IPS-15b (cell line): ENCODE measurements at regions not wholly inside any gene's neighbourhood (a gene's known extent, or its start where the extent isn't known, plus 50 kb on each side); places are given as distances from the start of the nearest gene placed in this dataset.

Experiments
- H3K27me3 ChIP-seq: one replicate; pipeline ENCODE4 v1.6.1; 2013; ENCODE audit warnings: low read length; ENCODE audit not compliant: control insufficient read depth, insufficient read depth
- H3K36me3 ChIP-seq: one replicate; pipeline ENCODE4 v1.6.1; 2013; ENCODE audit warnings: low read length; ENCODE audit not compliant: control insufficient read depth, insufficient read depth
- H3K4me1 ChIP-seq: one replicate; pipeline ENCODE4 v1.6.1; 2013; ENCODE audit warnings: mild to moderate bottlenecking, low read length; ENCODE audit not compliant: control insufficient read depth, insufficient read depth
- H3K4me3 ChIP-seq: one replicate; pipeline ENCODE4 v1.5.1; 2013; ENCODE audit warnings: low read depth, low read length
- H3K9ac ChIP-seq: one replicate; pipeline ENCODE4 v1.6.1; 2013; ENCODE audit warnings: low read depth, mild to moderate bottlenecking, low read length
- H3K9me3 ChIP-seq: one replicate; pipeline ENCODE4 v1.6.1; 2013; ENCODE audit warnings: mild to moderate bottlenecking, low read length; ENCODE audit not compliant: control insufficient read depth, insufficient read depth

GRCh38 chr12:132388379-132389015 lies 59.1 kb upstream of the GALNT9 start:
- Histone ChIP-seq H3K9ac (no peak overlapping the region), H3K27me3 (peaks cover 19% of the 10 kb centered on the region), H3K9me3 (no peaks in the 10 kb centered on the region), H3K4me3 (no peak overlapping the region), H3K36me3 (no peaks in the 10 kb centered on the region), H3K4me1 (no peaks in the 10 kb centered on the region)

- Histone ChIP-seq H3K4me1 (no peaks in the 10 kb centered on the region), H3K27me3 (peaks cover 30% of the 10 kb centered on the region), H3K9ac (no peak overlapping the region), H3K9me3 (no peaks in the 10 kb centered on the region), H3K36me3 (no peaks in the 10 kb centered on the region), H3K4me3 (no peak overlapping the region)
These were observed 57.6 kb upstream of the GALNT9 start for GRCh38 chr12:132386926-132387497.

DNA sequence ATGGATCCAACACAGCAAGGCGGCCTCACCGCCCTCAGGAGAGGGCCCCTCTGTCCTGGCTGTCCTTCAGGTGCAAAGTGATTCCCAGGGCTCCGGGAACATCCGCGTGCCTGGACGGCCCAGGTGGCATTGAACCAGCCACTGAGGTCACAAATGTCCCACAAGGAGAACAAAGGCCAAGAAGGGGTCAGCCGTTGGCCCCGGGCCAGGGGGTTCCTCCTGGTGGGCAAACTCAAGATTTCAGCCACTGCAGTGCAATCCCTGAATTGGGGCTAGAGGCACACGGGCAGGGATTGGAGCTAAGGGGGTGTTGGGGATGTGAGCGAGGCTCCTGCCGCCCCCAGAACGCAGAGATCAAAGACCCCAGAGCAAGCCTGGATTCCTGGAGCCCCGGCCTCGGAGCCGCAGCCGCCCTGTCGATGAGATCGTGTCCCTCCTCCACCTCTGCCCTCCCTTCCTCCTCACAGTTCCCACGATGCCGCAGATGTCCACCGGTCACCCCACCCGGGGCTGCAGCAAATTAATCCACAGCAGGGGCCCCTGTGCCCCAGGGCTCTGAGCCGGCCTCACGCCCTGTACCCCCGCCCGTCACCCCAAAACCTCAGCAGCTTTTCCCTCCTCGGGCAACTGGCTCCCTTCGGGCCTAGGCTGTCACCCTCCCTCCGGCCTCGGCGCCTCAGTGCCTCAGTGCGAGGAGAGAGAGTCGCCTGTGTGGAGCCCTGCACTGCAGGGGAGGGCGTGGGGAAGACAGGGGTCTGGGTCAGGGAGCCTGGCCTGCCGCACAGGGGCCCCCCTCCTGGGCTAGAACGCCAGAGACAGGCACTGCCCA lies 56.7 kb upstream of the GALNT9 start:
- Histone ChIP-seq H3K9ac (no peak overlapping the region), H3K4me1 (no peaks in the 10 kb centered on the region), H3K9me3 (no peaks in the 10 kb centered on the region), H3K4me3 (no peak overlapping the region), H3K36me3 (no peaks in the 10 kb centered on the region), H3K27me3 (peaks cover 38% of the 10 kb centered on the region)

DNA sequence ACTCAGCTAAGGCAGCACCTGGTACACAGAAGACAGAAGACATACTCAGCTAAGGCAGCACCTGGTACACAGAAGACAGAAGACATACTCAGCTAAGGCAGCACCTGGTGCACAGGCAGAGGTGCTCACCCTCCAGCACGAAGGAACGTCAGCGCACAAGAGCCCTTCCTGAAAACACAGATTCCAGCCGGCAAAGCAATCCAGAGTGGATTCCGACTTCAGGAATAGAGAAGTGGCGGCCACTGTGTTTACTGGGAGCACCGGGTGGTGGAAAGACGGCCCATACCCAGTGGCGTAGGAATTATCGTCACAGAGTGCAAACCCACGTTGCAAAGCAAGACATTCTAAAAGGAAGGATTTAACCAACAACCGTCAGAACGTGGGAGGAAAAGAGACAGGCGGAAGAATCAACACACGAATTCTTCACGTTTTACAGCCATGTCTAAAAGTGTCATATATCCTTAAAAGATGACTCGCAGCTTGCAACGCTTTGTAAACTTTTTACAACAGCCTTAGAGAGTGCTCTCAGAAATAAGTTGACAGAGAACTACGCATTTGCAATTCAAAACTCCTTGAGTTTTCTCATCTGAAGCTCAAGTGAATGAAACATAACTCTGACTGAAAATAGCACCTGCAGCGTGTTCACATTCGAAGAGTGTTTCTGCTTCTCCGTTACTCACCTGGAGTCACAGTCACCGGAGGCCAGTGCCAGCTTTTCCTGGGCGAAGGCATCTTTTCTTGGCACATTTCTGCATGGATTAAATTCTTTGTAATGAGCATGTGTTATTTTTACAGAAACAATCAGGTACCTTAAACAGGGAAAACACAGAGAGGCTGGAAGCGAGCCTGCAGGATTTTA lies 55.8 kb upstream of the GALNT9 start:
- Histone ChIP-seq H3K9me3 (no peaks in the 10 kb centered on the region), H3K27me3 (peaks cover 47% of the 10 kb centered on the region), H3K9ac (no peak overlapping the region), H3K36me3 (no peaks in the 10 kb centered on the region), H3K4me1 (no peaks in the 10 kb centered on the region), H3K4me3 (no peak overlapping the region)

- no peak overlapping the region for H3K9ac ChIP-seq
- no peak overlapping the region for H3K4me3 ChIP-seq
- peaks cover 57% of the 10 kb centered on the region for H3K27me3 ChIP-seq
- H3K36me3 ChIP-seq, result no peaks in the 10 kb centered on the region
- no peaks in the 10 kb centered on the region for H3K4me1 ChIP-seq
- H3K9me3 ChIP-seq, result no peaks in the 10 kb centered on the region
These were observed 51.3 kb upstream of the GALNT9 start for GRCh38 chr12:132380641-132381040.

DNA sequence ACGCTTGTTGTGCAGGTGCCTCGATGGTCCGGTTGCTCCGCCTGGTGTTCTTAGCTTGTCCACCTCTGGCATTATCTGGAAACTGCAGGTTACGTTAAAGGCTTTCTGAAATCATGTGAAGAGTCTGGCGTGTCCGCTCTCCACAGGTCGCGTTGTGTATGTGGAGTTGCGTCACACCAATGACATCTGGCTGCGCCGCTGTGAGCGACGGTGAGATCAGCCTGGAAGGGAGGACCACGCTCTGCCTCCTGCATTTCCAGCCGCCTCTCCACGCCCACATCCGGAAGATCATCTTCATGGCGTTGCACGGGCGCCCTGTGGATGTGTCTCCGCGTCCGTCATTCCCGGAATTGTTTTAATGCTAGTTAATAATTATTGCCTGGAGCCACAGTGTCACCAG lies 50.6 kb upstream of the GALNT9 start:
- Histone ChIP-seq H3K9ac (no peak overlapping the region), H3K4me1 (no peaks in the 10 kb centered on the region), H3K9me3 (no peaks in the 10 kb centered on the region), H3K4me3 (no peak overlapping the region), H3K27me3 (peaks cover 52% of the 10 kb centered on the region), H3K36me3 (no peaks in the 10 kb centered on the region)

DNA sequence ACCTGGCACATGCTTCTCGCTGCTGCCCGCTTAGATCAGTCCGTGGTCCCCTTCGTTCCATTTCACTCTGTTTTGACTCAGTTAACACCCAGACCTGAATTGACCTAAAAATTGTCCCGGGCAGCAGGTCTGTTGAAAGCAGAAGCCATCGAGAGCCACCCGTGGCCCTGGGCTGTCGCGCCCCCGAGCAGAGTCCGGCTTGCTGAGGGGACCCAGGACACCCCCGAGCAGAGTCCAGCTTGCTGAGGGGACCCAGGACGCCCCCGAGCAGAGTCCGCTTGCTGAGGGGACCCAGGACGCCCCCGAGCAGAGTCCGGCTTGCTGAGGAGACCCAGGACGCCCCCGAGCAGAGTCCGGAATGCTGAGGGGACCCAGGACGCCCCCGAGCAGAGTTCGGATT lies 50.2 kb upstream of the GALNT9 start:
- H3K4me1 ChIP-seq, result no peaks in the 10 kb centered on the region
- no peak overlapping the region for H3K4me3 ChIP-seq
- no peak overlapping the region for H3K9ac ChIP-seq
- peaks cover 49% of the 10 kb centered on the region for H3K27me3 ChIP-seq
- no peaks in the 10 kb centered on the region for H3K9me3 ChIP-seq
- no peaks in the 10 kb centered on the region for H3K36me3 ChIP-seq
